DOHH2 (cell line): ENCODE measurements at regions not wholly inside any gene's neighbourhood (a gene's known extent, or its start where the extent isn't known, plus 50 kb on each side); places are given as distances from the start of the nearest gene placed in this dataset.

Experiments
- EZH2phosphoT487 ChIP-seq: fragments of 200-600 bp; sonication (generic); IDR thresholded peaks from 2 replicates; pipeline ENCODE4 v1.6.1; 2017; ENCODE audit warnings: borderline replicate concordance, mild to moderate bottlenecking, antibody characterized with exemption, low read length, moderate library complexity, mixed read lengths
- TF ChIP-seq, protein P1 (sequence below): fragments of 200-600 bp; sonication (generic); IDR thresholded peaks from one replicate; pipeline ENCODE4 v1.5.1; 2014; ENCODE audit warnings: antibody characterized with exemption, mild to moderate bottlenecking, low read depth, low read length; ENCODE audit not compliant: poor library complexity, severe bottlenecking

DNA sequence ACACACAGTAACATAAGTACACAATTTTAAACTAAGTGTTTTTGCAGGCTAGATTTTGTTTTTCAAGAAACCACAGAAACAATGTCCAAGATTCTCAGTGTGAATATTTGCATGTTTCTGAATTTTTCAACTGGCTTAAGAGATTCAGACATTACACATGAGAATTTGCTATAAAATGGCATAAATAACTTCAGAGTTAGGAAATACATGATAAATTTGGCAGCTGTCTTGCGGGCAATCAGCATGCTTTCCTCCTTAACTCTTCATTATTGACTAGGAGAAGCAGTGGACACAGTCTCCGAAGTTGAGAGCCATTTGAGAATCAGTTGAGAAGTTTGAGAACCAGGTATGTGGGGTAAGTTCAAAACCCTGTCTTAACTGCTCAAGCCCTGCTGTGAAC lies 625.6 kb upstream of the SGO1 start:
- TF ChIP-seq, protein P1, sequence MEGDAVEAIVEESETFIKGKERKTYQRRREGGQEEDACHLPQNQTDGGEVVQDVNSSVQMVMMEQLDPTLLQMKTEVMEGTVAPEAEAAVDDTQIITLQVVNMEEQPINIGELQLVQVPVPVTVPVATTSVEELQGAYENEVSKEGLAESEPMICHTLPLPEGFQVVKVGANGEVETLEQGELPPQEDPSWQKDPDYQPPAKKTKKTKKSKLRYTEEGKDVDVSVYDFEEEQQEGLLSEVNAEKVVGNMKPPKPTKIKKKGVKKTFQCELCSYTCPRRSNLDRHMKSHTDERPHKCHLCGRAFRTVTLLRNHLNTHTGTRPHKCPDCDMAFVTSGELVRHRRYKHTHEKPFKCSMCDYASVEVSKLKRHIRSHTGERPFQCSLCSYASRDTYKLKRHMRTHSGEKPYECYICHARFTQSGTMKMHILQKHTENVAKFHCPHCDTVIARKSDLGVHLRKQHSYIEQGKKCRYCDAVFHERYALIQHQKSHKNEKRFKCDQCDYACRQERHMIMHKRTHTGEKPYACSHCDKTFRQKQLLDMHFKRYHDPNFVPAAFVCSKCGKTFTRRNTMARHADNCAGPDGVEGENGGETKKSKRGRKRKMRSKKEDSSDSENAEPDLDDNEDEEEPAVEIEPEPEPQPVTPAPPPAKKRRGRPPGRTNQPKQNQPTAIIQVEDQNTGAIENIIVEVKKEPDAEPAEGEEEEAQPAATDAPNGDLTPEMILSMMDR = no peak
- TF ChIP-seq EZH2phosphoT487 = no peak
